HG03432 (cell line): ENCODE measurements at regions not wholly inside any gene's neighbourhood (a gene's known extent, or its start where the extent isn't known, plus 50 kb on each side); places are given as distances from the start of the nearest gene placed in this dataset.

Experiments
- ATAC-seq: cut with Tn5 transposase; IDR thresholded peaks from one replicate; pipeline ENCODE4 v1.9.1; 2021; ENCODE audit warnings: mild to moderate bottlenecking, moderate library complexity; ENCODE audit not compliant: unreplicated experiment

GRCh38 chr4:151604238-151604637, 156.6 kb downstream of the GATB start:
- ATAC-seq: no peak

- ATAC-seq: no peak
These were observed 155.6 kb downstream of the GATB start for GRCh38 chr4:151605215-151605614.

DNA sequence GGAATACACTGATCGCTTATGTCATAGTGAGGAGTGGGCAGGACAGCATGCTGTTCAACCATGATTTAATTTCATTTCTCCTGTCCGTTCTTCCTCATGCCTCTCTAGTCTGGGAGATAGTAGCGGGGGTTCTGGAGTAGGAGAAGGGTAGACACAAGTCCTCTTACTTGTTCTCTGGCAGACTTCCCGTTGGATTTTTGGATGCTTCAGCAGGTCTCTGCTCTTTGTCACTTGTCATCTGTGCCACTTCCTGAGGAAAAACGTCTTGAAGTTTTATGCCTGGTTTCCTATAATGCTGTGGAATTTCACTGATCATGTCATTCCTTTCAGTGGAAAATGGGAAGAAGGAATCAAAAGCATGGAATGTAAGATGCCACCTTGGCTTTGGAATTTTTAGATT, 154.7 kb downstream of the GATB start:
- ATAC-seq: no peak

DNA sequence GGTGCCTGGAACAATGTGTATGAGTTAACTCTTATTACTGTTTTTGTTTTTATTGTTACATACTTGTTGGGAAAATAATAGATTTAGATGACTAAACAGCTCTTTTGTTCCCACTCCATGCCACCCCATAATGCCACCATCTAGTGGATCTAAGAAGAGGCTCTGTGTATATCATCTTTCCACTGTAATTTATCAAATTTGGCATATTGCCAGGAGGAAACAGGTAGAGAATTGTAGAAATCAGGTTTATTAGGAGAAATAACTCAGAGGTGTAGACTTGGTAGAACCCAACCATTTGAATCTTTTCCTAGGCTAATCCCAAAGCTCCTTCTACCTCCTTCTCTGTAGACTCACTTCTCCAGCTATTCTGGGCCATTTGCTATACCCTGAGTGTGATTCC, 150.6 kb downstream of the GATB start:
- ATAC-seq: no peak

DNA sequence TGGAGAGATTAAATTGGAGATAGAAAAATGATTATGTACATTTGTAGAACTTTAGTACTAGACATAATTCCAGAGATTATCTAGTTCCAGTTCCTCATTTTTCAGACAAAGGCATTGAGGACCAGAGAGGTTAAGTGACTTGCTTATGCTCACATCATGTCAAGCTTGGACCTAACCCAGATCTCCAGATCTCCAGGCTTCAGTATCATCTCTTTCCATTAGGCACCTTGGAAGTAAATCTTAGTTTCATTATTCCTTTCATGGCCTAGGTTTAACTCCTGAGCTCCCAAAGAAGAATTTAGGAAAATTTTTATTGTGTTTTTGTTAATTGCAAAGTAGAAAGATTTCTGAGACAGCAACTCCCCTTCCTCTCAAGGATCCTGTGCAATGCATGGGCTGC, 148.8 kb downstream of the GATB start:
- ATAC-seq: no peak

DNA sequence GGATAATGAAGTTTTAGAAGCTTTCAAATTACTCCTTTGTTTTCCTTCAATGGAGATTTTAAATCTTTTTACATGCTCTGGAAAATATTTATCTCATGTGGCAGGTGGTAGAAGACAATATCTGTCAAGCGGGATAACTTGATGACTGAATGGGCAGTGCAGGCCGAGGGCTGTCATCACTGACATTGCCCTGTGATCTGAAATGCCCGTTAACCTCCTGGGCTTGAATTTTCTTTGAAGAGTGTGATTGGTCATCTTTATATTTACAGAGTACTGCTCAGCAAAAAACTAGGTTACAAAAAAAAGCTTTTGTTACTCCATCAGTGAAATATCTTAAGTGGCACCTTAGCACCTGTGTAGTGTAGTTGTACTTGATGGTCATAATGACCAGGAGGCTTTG, 147.5 kb downstream of the GATB start:
- no peak for ATAC-seq

DNA sequence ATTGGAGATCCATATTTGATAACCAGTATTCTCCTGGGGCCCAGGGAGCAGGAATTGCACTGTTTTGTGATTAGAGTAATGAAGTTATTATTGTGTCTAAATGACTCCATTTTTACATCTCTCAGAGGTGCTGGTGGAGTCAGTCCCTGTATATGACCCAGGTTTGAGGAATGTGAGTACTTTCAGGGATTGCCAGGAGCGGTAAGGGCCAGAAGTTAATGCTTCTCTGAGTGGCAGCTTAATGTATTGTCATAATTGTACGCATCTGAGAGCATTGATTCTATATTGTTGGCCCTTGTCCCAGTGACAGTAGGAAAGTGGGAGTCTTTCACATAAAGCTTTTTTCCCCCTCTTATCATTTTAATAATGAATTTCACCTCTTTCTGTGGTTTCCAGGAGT, 146.2 kb downstream of the GATB start:
- ATAC-seq: no peak

- ATAC-seq: no peak
These were observed 141.9 kb downstream of the GATB start for GRCh38 chr4:151618858-151619257.

DNA sequence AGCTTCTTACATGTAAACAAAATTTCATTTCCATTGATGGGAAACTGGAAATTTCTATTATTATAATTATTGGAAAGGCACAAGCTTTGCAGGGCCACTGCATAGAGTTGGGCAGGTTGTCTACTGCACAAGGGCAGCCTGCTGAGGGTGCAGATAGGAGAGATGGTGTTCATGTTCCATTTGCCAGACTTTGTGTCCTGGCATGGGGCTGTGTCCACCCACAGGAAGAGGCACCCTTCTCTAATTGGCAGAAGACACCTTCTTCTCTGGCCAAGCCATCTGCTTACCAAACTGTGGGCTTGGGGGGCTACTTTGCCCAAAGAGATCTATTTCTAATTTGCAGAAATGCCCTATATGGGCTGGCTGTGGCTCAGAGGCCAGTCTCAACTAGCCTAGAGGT, 140.7 kb downstream of the GATB start:
- ATAC-seq: no peak
